Peyer's patch (tissue), 4 donors: ENCODE measurements at regions not wholly inside any gene's neighbourhood (a gene's known extent, or its start where the extent isn't known, plus 50 kb on each side); places are given as distances from the start of the nearest gene placed in this dataset.

Experiments
- DNase-seq, 3 donors: peaks; one replicate each; pipeline ENCODE4 v3.0.0-alpha.2; 2017 to 2019
- H3K27ac ChIP-seq, 4 donors: fragments of 200-600 bp; sonication (generic); one replicate each; pipeline ENCODE4 v1.5.1; 2016 to 2019
- H3K27me3 ChIP-seq, 2 donors: fragments of 200-600 bp; sonication (generic); one replicate each; pipeline ENCODE4 v1.5.1; 2019
- H3K36me3 ChIP-seq, 3 donors: fragments of 200-600 bp; sonication (generic); one replicate each; pipeline ENCODE4 v1.5.1; 2016 to 2019
- H3K4me1 ChIP-seq, 4 donors: fragments of 200-600 bp; sonication (generic); one replicate each; pipeline ENCODE4 v1.5.1; 2016 to 2019
- H3K4me3 ChIP-seq, 4 donors: fragments of 200-600 bp; sonication (generic); 1 replicate in 3 of 4; 2 replicates in 1 of 4; pipeline ENCODE4 v1.5.1; 2016 to 2019; ENCODE audit warnings: mild to moderate bottlenecking in 1 of 4
- H3K9me3 ChIP-seq, 4 donors: fragments of 200-600 bp; sonication (generic); one replicate each; pipeline ENCODE4 v1.5.1; 2016 to 2019; ENCODE audit warnings: mild to moderate bottlenecking in 1 of 4
- POLR2A ChIP-seq, 2 donors: fragments of 450-650 bp; IDR thresholded peaks; one replicate each; pipeline ENCODE4 v1.5.1; 2017; ENCODE audit warnings: antibody characterized with exemption in 2 of 2, mild to moderate bottlenecking in 2 of 2, moderate library complexity in 2 of 2
- TF ChIP-seq, protein P1 (sequence below), 6 experiments: fragments of 450-650 bp in 4 of 6; fragments of 200-600 bp in 2 of 6; sonication (generic) in 1 of 6; IDR thresholded peaks; one replicate each; pipeline ENCODE4 v1.5.1; 2017 to 2019; ENCODE audit warnings: antibody characterized with exemption in 6 of 6, mild to moderate bottlenecking in 3 of 6, moderate library complexity in 1 of 6

DNA sequence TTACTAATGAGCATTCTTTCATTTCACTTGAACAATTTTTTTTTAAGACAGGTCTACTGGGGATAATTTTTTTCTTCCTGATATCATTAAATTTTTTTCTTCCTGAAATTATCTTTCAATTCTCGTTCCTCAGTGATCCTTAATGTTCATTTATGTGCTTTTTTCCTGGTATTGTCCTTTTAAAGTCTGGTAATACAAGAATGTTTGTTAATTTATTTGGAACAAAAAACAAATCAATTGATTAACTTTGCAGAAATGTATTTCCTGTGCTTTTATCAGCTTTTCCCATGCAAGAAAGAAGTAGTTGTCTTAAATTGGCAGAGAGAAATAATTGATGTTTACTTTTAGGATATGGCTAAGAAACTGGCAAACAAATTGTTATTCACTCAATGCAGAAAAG lies 945.4 kb upstream of the MIR17HG start:
- no peak for DNase-seq
- Histone ChIP-seq H3K4me1 (no peaks in the 10 kb centered on the region), H3K36me3 (no peaks in the 10 kb centered on the region), H3K4me3 (no peak overlapping the region), H3K27me3 (no peaks in the 10 kb centered on the region), H3K27ac (no peak overlapping the region), H3K9me3 (peaks cover 0 to 7% (median 0%) of the 10 kb centered on the region in 4 donors)
- TF ChIP-seq POLR2A (IDR thresholded peaks at IDR 0.05), result no peak
- TF ChIP-seq, protein P1, sequence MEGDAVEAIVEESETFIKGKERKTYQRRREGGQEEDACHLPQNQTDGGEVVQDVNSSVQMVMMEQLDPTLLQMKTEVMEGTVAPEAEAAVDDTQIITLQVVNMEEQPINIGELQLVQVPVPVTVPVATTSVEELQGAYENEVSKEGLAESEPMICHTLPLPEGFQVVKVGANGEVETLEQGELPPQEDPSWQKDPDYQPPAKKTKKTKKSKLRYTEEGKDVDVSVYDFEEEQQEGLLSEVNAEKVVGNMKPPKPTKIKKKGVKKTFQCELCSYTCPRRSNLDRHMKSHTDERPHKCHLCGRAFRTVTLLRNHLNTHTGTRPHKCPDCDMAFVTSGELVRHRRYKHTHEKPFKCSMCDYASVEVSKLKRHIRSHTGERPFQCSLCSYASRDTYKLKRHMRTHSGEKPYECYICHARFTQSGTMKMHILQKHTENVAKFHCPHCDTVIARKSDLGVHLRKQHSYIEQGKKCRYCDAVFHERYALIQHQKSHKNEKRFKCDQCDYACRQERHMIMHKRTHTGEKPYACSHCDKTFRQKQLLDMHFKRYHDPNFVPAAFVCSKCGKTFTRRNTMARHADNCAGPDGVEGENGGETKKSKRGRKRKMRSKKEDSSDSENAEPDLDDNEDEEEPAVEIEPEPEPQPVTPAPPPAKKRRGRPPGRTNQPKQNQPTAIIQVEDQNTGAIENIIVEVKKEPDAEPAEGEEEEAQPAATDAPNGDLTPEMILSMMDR (IDR thresholded peaks at IDR 0.05), result no peak

DNA sequence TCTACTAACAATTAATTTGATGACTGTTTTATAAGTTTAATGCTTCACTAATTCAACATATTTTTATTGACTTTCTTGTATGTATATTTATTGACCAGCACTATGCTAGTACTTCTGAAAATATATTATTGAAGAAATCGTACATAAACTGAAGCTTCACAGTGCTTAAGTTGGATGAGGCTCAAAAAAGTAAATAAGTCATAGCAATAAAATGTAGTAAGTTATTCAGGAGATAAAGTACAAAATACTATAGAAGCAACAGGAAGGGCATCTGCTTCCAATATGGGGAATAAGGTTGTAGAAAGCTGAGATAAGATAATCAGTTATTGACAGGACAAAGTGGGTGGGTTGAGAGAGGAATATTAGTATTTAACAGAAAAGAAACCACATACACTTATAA lies 944.9 kb upstream of the MIR17HG start:
- no peak overlapping the region for H3K27ac ChIP-seq
- H3K27me3 ChIP-seq, result no peaks in the 10 kb centered on the region
- H3K4me3 ChIP-seq, result no peak overlapping the region
- H3K36me3 ChIP-seq, result no peaks in the 10 kb centered on the region
- no peaks in the 10 kb centered on the region for H3K4me1 ChIP-seq
- H3K9me3 ChIP-seq, result peaks cover 0 to 7% (median 0%) of the 10 kb centered on the region in 4 donors
- TF ChIP-seq, protein P1 (IDR thresholded peaks at IDR 0.05), result no peak
- no peak for TF ChIP-seq POLR2A (IDR thresholded peaks at IDR 0.05)
- no peak for DNase-seq

DNA sequence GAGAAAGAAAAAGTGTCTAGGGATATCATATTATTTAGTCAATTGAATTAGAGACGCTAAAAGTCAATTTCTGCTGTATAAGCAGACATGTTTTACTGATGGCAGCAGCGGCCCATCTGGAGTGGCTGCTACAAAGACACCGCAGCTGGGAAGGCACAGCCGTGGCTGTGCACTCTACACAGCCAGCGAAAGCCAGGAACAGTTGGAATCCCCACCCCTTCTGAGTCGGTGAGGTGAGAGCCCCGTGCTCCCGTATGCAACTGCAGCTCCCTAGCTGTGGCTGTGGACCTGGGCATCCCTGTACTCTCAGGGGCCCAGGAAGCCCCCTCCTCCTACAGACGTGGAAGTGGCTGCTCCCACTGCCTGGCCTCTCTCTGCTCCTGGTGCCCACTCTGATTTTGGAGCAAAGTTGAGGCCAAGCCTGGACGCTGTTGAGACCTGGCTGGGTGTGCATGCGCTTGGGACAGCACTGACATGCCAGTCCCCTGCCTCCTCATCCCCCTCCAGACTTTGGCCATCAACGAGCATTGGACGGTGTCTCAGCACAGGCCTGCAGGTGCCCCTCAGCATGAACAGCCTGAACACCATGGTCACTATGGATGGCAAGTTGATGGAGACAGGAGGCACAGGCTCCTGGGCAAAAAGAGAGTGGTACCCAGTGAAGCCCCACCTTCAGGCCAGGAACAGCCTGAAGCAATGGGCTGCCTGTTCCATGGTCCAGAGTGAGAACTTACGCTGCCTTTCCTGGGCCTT lies 944.0 kb upstream of the MIR17HG start:
- Histone ChIP-seq H3K27me3 (no peaks in the 10 kb centered on the region), H3K9me3 (peaks cover 0 to 7% (median 0%) of the 10 kb centered on the region in 4 donors), H3K27ac (no peak overlapping the region), H3K36me3 (no peaks in the 10 kb centered on the region), H3K4me3 (no peak overlapping the region), H3K4me1 (no peaks in the 10 kb centered on the region)
- DNase-seq, result no peak
- no peak for TF ChIP-seq POLR2A (IDR thresholded peaks at IDR 0.05)

DNA sequence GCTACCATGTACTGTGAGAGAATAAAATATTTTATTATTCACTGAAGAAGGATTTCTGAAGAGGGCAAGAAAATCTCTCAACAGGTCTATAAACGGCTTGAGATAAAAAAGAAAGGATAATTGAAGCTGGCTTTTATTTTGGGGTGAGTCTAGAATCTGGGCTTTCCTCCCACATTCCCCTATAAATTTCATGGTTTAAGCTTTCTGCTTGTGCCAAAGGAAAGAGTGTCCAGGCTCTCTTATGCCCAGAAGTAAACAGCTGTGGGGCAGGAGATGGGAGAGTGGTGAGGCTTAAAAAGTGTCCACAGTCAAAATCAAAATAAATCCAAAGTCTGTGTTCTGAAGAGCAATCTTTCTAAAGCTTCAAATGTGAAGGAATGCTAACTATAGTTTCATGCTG lies 942.2 kb upstream of the MIR17HG start:
- no peaks in the 10 kb centered on the region for H3K36me3 ChIP-seq
- no peaks in the 10 kb centered on the region for H3K27me3 ChIP-seq
- no peaks in the 10 kb centered on the region for H3K9me3 ChIP-seq
- H3K27ac ChIP-seq, result no peak overlapping the region
- no peak overlapping the region for H3K4me3 ChIP-seq
- no peak for TF ChIP-seq POLR2A (IDR thresholded peaks at IDR 0.05)
- TF ChIP-seq, protein P1 (IDR thresholded peaks at IDR 0.05), result no peak
- no peaks in the 10 kb centered on the region for H3K4me1 ChIP-seq
- no peak for DNase-seq

DNA sequence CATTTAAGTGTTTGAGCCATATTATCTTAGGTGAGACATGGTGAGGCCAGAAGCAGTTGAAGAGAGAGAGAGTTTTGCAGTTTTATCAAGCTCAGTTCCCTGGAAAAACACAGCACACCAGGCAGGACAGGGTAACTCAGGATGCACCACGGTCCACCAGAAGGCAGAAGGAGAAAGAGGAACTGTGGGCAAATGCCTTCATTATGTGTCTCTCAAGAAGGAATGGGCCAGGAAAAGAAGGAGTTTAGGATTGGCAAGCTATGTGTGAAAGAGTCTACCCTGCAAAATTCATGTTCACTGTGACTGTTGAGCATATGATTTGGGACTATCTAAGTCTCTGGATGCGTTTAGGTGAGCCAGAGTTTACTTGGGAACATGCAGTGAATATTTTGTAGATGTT lies 934.5 kb upstream of the MIR17HG start:
- TF ChIP-seq POLR2A (IDR thresholded peaks at IDR 0.05), result no peak
- TF ChIP-seq, protein P1 (IDR thresholded peaks at IDR 0.05), result no peak
- no peaks in the 10 kb centered on the region for H3K36me3 ChIP-seq
- H3K27ac ChIP-seq, result no peak overlapping the region
- H3K4me3 ChIP-seq, result no peak overlapping the region
- H3K4me1 ChIP-seq, result no peaks in the 10 kb centered on the region
- H3K27me3 ChIP-seq, result no peaks in the 10 kb centered on the region
- no peak for DNase-seq
- H3K9me3 ChIP-seq, result no peaks in the 10 kb centered on the region

DNA sequence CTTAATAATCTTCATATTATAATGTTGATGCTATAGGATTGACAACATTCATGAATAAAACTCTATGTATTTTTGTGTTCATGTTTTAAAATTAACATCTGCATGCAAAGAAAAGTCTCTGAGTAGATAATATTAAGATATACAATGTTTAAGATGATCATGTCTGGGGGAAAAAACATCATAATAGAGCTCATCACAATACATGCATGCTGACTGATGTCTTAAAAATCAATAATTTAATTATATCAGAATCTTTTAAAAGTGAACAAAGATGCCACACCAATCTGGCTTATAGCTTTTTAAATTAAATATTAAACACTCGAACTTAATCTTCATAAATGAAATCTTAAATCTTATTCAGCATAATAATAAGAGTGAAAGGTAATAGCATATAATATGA lies 933.9 kb upstream of the MIR17HG start:
- no peaks in the 10 kb centered on the region for H3K9me3 ChIP-seq
- no peaks in the 10 kb centered on the region for H3K36me3 ChIP-seq
- H3K4me3 ChIP-seq, result no peak overlapping the region
- H3K27ac ChIP-seq, result no peak overlapping the region
- H3K4me1 ChIP-seq, result no peaks in the 10 kb centered on the region
- no peaks in the 10 kb centered on the region for H3K27me3 ChIP-seq
- no peak for DNase-seq
- TF ChIP-seq POLR2A (IDR thresholded peaks at IDR 0.05), result no peak
- TF ChIP-seq, protein P1 (IDR thresholded peaks at IDR 0.05), result no peak
